ENCODE measurements at regions not wholly inside any gene's neighbourhood (a gene's known extent, or its start where the extent isn't known, plus 50 kb on each side); places are given as distances from the start of the nearest gene placed in this dataset.

GRCh38 chr1:215287362-215287761 is 204.8 kb downstream of the KCNK2 start:
- H3K36me3 ChIP-seq (ENCODE audit: control insufficient read depth, insufficient read depth, low read length) = no peaks in the 10 kb centered on the region
- no peak overlapping the region for H3K27ac Mint-ChIP-seq
- H3K4me1 ChIP-seq (ENCODE audit: control insufficient read depth, insufficient read depth, low read length) = no peaks in the 10 kb centered on the region
- no peak for DNase-seq
- H3K4me3 ChIP-seq (ENCODE audit: low read length) = no peak overlapping the region
- H3K4me3 Mint-ChIP-seq = no peak overlapping the region
- no peak overlapping the region for H3K27ac ChIP-seq (ENCODE audit: low read depth, low read length)
- no peaks in the 10 kb centered on the region for H3K36me3 Mint-ChIP-seq (ENCODE audit: low read depth)
- no peaks in the 10 kb centered on the region for H3K27me3 Mint-ChIP-seq (ENCODE audit: insufficient read depth)
- TF ChIP-seq CTCF (conservative IDR thresholded peaks at IDR 0.05) = no peak
- H3K4me1 Mint-ChIP-seq = peaks cover 2% of the 10 kb centered on the region
- H3K27me3 ChIP-seq (ENCODE audit: control insufficient read depth, insufficient read depth, low read length, poor library complexity, severe bottlenecking) = no peaks in the 10 kb centered on the region
- no peaks in the 10 kb centered on the region for H3K9me3 ChIP-seq (ENCODE audit: control insufficient read depth, low read length)
- WGBS, 2 experiments (ENCODE audit: insufficient coverage in 1 of 2, insufficient read length in 1 of 2) = 87 to 100% methylated on average over 1 to 2 of the region's 2 CpGs
- H3K9ac ChIP-seq (ENCODE audit: extremely low read depth, low read length, poor library complexity, severe bottlenecking) = no peak overlapping the region
- no peaks in the 10 kb centered on the region for H3K9me3 Mint-ChIP-seq

GRCh38 chr1:215290018-215290417 is 207.5 kb downstream of the KCNK2 start:
- Mint-ChIP-seq H3K4me3 (no peak overlapping the region), H3K36me3 (ENCODE audit: low read depth) (no peaks in the 10 kb centered on the region), H3K27me3 (ENCODE audit: insufficient read depth) (no peaks in the 10 kb centered on the region), H3K4me1 (peaks cover 2% of the 10 kb centered on the region), H3K27ac (no peak overlapping the region), H3K9me3 (peaks cover 7% of the 10 kb centered on the region)
- H3K4me3 ChIP-seq (ENCODE audit: low read length) = no peak overlapping the region
- H3K9me3 ChIP-seq (ENCODE audit: control insufficient read depth, low read length) = peaks cover 10% of the 10 kb centered on the region
- DNase-seq = no peak
- no peaks in the 10 kb centered on the region for H3K27me3 ChIP-seq (ENCODE audit: control insufficient read depth, insufficient read depth, low read length, poor library complexity, severe bottlenecking)
- TF ChIP-seq CTCF (conservative IDR thresholded peaks at IDR 0.05) = no peak
- H3K36me3 ChIP-seq (ENCODE audit: control insufficient read depth, insufficient read depth, low read length) = no peaks in the 10 kb centered on the region
- H3K4me1 ChIP-seq (ENCODE audit: control insufficient read depth, insufficient read depth, low read length) = no peaks in the 10 kb centered on the region
- H3K9ac ChIP-seq (ENCODE audit: extremely low read depth, low read length, poor library complexity, severe bottlenecking) = no peak overlapping the region
- H3K27ac ChIP-seq (ENCODE audit: low read depth, low read length) = no peak overlapping the region

- H3K4me1 ChIP-seq (ENCODE audit: control insufficient read depth, insufficient read depth, low read length) = no peaks in the 10 kb centered on the region
- H3K4me1 Mint-ChIP-seq = no peaks in the 10 kb centered on the region
- H3K36me3 Mint-ChIP-seq (ENCODE audit: low read depth) = no peaks in the 10 kb centered on the region
- no peaks in the 10 kb centered on the region for H3K27me3 ChIP-seq (ENCODE audit: control insufficient read depth, insufficient read depth, low read length, poor library complexity, severe bottlenecking)
- peaks cover 14% of the 10 kb centered on the region for H3K9me3 ChIP-seq (ENCODE audit: control insufficient read depth, low read length)
- no peaks in the 10 kb centered on the region for H3K36me3 ChIP-seq (ENCODE audit: control insufficient read depth, insufficient read depth, low read length)
- no peak overlapping the region for H3K9ac ChIP-seq (ENCODE audit: extremely low read depth, low read length, poor library complexity, severe bottlenecking)
- no peak overlapping the region for H3K4me3 ChIP-seq (ENCODE audit: low read length)
- H3K27me3 Mint-ChIP-seq (ENCODE audit: insufficient read depth) = no peaks in the 10 kb centered on the region
- TF ChIP-seq CTCF (conservative IDR thresholded peaks at IDR 0.05) = no peak
- no peak overlapping the region for H3K4me3 Mint-ChIP-seq
- H3K27ac ChIP-seq (ENCODE audit: low read depth, low read length) = no peak overlapping the region
- no peak for DNase-seq
- H3K9me3 Mint-ChIP-seq = peaks cover 11% of the 10 kb centered on the region
- H3K27ac Mint-ChIP-seq = no peak overlapping the region
- 89 to 100% methylated on average over 1 of the region's 1 CpG for WGBS, 2 experiments (ENCODE audit: insufficient coverage in 1 of 2, insufficient read length in 1 of 2)
These were observed 210.4 kb downstream of the KCNK2 start for GRCh38 chr1:215292932-215293331.

Measured in endodermal cell (in vitro differentiated cells).